ENCODE measurements at regions not wholly inside any gene's neighbourhood (a gene's known extent, or its start where the extent isn't known, plus 50 kb on each side); places are given as distances from the start of the nearest gene placed in this dataset.

DNA sequence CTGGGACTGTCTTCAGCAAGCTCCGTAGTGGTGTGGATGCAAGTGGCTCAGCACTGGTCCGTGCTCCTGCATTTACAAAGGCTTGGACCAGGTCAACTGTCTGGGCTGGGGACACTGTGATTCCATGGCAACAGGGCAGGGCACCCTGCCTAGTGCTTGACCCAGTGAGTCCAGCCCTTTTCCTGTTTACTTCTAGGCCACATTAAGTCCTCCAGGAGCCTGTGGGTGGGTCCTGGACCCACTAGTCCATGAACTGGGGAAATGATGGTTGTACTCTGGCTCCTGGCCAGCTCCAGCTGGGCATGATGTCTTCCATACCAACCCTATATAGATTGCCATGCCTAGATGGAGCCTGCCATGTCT is 152.0 kb downstream of the RPS24 start:
- H3K4me1 ChIP-seq (ENCODE audit: insufficient read depth, low read length, poor library complexity, severe bottlenecking), result no peaks in the 10 kb centered on the region
- H3K27ac ChIP-seq (ENCODE audit: low read depth, low read length, poor library complexity, severe bottlenecking), result no peak overlapping the region
- TF ChIP-seq, protein P1, sequence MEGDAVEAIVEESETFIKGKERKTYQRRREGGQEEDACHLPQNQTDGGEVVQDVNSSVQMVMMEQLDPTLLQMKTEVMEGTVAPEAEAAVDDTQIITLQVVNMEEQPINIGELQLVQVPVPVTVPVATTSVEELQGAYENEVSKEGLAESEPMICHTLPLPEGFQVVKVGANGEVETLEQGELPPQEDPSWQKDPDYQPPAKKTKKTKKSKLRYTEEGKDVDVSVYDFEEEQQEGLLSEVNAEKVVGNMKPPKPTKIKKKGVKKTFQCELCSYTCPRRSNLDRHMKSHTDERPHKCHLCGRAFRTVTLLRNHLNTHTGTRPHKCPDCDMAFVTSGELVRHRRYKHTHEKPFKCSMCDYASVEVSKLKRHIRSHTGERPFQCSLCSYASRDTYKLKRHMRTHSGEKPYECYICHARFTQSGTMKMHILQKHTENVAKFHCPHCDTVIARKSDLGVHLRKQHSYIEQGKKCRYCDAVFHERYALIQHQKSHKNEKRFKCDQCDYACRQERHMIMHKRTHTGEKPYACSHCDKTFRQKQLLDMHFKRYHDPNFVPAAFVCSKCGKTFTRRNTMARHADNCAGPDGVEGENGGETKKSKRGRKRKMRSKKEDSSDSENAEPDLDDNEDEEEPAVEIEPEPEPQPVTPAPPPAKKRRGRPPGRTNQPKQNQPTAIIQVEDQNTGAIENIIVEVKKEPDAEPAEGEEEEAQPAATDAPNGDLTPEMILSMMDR (conservative IDR thresholded peaks at IDR 0.05; ENCODE audit: low read depth, low read length), result no peak
- no peak for TF ChIP-seq EZH2 (IDR thresholded peaks at IDR 0.05; ENCODE audit: borderline replicate concordance, low read depth, low read length, poor library complexity, severe bottlenecking)
- ChIA-PET CTCF (no interaction called here), POLR2A (ENCODE audit: low non-redundant PET) (no interaction called here)
- DNase-seq (ENCODE audit: low spot score), result no peak
- no peaks in the 10 kb centered on the region for H3K27me3 ChIP-seq (replicated peaks; ENCODE audit: insufficient read depth, low read depth, low read length, poor library complexity)
- H3K36me3 ChIP-seq (ENCODE audit: insufficient read depth, low read length, poor library complexity, severe bottlenecking), result no peaks in the 10 kb centered on the region
- H3K9me3 ChIP-seq (ENCODE audit: low read depth, low read length, poor library complexity, severe bottlenecking), result no peaks in the 10 kb centered on the region
- H3K4me3 ChIP-seq (ENCODE audit: low read depth, low read length, poor library complexity, severe bottlenecking), result no peak overlapping the region
- intact Hi-C loops (cut with micrococcal nuclease; ENCODE audit: unreplicated experiment), result no loop called here
- BruUV-seq (replicated peaks), result no TSS peak

DNA sequence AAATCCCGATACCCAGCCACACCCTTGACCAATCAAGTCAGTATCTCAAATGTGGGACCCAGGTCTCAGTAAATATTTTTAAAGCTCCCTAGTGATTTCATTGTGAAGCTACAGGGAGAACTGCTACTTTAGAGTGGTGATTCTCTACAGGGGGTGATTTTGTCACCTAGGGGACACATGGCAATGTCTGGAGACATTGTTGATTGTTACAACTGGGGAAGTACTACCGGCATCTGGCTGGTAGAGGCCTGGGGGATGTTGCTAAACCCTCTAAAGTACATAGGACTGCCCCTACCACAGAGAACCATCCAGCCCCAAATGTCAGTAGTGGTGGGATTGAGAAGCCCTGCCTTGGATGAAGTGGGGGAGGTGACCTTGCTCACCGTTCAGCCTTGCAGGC is 152.9 kb downstream of the RPS24 start:
- intact Hi-C loops (cut with micrococcal nuclease; ENCODE audit: unreplicated experiment), result no loop called here
- ChIA-PET POLR2A (ENCODE audit: low non-redundant PET) (no interaction called here), CTCF (no interaction called here)
- Histone ChIP-seq H3K4me1 (ENCODE audit: insufficient read depth, low read length, poor library complexity, severe bottlenecking) (no peaks in the 10 kb centered on the region), H3K27me3 (replicated peaks; ENCODE audit: insufficient read depth, low read depth, low read length, poor library complexity) (no peaks in the 10 kb centered on the region), H3K4me3 (ENCODE audit: low read depth, low read length, poor library complexity, severe bottlenecking) (no peak overlapping the region), H3K9me3 (ENCODE audit: low read depth, low read length, poor library complexity, severe bottlenecking) (no peaks in the 10 kb centered on the region), H3K27ac (ENCODE audit: low read depth, low read length, poor library complexity, severe bottlenecking) (no peak overlapping the region), H3K36me3 (ENCODE audit: insufficient read depth, low read length, poor library complexity, severe bottlenecking) (no peaks in the 10 kb centered on the region)
- no TSS peak for BruUV-seq (replicated peaks)
- no peak for DNase-seq (ENCODE audit: low spot score)
- TF ChIP-seq EZH2 (IDR thresholded peaks at IDR 0.05; ENCODE audit: borderline replicate concordance, low read depth, low read length, poor library complexity, severe bottlenecking), result no peak
- TF ChIP-seq, protein P1 (conservative IDR thresholded peaks at IDR 0.05; ENCODE audit: low read depth, low read length), result no peak

DNA sequence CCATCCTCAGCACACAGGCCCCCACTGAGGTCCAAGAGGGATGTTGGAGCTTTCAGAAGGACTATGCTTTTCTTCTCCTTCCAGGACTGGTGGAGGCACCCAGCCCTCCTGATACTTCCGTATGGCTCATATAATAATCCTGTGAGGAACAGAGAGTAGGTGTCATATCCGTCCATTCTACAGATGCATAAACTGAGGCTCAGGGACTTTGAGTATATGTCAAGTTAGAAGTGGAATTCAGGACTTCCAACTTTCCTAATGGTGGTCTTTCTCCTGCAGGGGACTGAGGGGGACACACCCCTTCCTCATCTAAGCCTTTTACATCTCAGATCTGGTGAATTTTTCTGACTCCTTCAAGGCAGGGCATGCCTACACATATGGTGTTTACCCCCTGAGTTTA is 153.7 kb downstream of the RPS24 start:
- Histone ChIP-seq H3K9me3 (ENCODE audit: low read depth, low read length, poor library complexity, severe bottlenecking) (no peaks in the 10 kb centered on the region), H3K27ac (ENCODE audit: low read depth, low read length, poor library complexity, severe bottlenecking) (no peak overlapping the region), H3K36me3 (ENCODE audit: insufficient read depth, low read length, poor library complexity, severe bottlenecking) (no peaks in the 10 kb centered on the region), H3K4me1 (ENCODE audit: insufficient read depth, low read length, poor library complexity, severe bottlenecking) (no peaks in the 10 kb centered on the region), H3K4me3 (ENCODE audit: low read depth, low read length, poor library complexity, severe bottlenecking) (no peak overlapping the region), H3K27me3 (replicated peaks; ENCODE audit: insufficient read depth, low read depth, low read length, poor library complexity) (no peaks in the 10 kb centered on the region)
- intact Hi-C loops (cut with micrococcal nuclease; ENCODE audit: unreplicated experiment), result no loop called here
- ChIA-PET CTCF (no interaction called here), POLR2A (ENCODE audit: low non-redundant PET) (no interaction called here)
- BruUV-seq (replicated peaks), result no TSS peak
- DNase-seq (ENCODE audit: low spot score), result no peak
- TF ChIP-seq EZH2 (IDR thresholded peaks at IDR 0.05; ENCODE audit: borderline replicate concordance, low read depth, low read length, poor library complexity, severe bottlenecking), result no peak
- TF ChIP-seq, protein P1 (conservative IDR thresholded peaks at IDR 0.05; ENCODE audit: low read depth, low read length), result no peak
